GM12891 (cell line): ENCODE measurements at regions not wholly inside any gene's neighbourhood (a gene's known extent, or its start where the extent isn't known, plus 50 kb on each side); places are given as distances from the start of the nearest gene placed in this dataset.
"Not testable (repeated sequence)": the region's sequence is repeated elsewhere in the genome, so short reads cannot be mapped to it uniquely, and the experiment has no call there.

Source experiments
- DNase-seq: peaks from one replicate; pipeline ENCODE4 v3.0.0; 2011; ENCODE audit warnings: low spot score; ENCODE audit not compliant: insufficient read length
- FAIRE-seq: peaks from 2 replicates; lab custom pipeline; 2011; peaks lifted over from hg19 to GRCh38; lab: Jason Lieb, UNC
- PAX5 ChIP-seq: IDR thresholded peaks from 2 replicates; pipeline ENCODE4 v1.6.1; 2011; ENCODE audit warnings: low read length, moderate library complexity, mild to moderate bottlenecking; ENCODE audit not compliant: insufficient read depth, severe bottlenecking
- POLR2A ChIP-seq: IDR thresholded peaks from 2 replicates; pipeline ENCODE4 v1.6.1; 2011; ENCODE audit warnings: low read depth, low read length, control low read depth
- POLR2AphosphoS5 ChIP-seq: IDR thresholded peaks from 2 replicates; pipeline ENCODE4 v1.6.1; 2011; ENCODE audit warnings: low read depth, low read length, control low read depth
- POU2F2 ChIP-seq: IDR thresholded peaks from 2 replicates; pipeline ENCODE4 v1.6.1; 2011; ENCODE audit warnings: low read depth, mild to moderate bottlenecking, control low read depth, low read length, moderate library complexity
- SPI1 ChIP-seq: IDR thresholded peaks from 2 replicates; pipeline ENCODE4 v1.6.1; 2011; ENCODE audit warnings: low read depth, low read length, control low read depth
- TAF1 ChIP-seq: IDR thresholded peaks from 2 replicates; pipeline ENCODE4 v1.6.1; 2011; ENCODE audit warnings: low read depth, low read length, control low read depth

- DNase-seq, result no peak
- no peak for FAIRE-seq
- TF ChIP-seq POU2F2, result no peak
- TF ChIP-seq POLR2AphosphoS5, result no peak
Observed at GRCh38 chr20:55439070-55439469, 566.2 kb downstream of the CBLN4 start.

DNA sequence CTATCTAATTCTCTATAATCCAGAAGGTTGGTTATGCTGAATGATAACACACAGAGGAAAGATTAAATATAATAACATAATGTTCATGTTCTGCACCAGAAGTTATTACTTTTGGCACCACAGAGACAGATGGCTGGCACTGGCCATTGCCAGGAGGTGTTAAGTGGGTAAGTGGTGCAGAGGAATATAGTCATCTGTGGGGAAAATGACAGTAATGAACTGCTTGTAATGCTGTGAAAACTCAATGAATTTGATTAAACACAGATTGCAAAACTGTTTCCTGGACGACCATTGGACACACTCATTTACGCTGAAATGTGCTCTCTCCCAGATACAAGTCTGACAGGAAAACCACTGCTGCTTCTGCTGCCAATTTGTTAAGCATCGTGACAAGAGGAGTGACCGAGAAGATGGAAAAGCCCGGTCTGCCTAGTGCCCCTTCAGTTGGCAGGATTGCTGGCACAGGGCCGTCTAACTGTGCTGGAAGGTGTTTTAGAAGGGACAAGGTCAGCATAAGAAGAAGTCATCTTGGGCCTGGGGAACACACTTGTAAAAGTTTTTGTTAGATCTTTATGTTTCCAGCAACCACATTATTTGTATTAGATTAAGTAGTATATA lies 567.4 kb downstream of the CBLN4 start:
- FAIRE-seq, result no peak
- DNase-seq, result no peak
- TF ChIP-seq POU2F2 (no peak), POLR2A (no peak), SPI1 (no peak), TAF1 (no peak), POLR2AphosphoS5 (no peak), PAX5 (no peak)

- DNase-seq (no peak), FAIRE-seq (no peak)
- TF ChIP-seq PAX5, result no peak
- TF ChIP-seq POU2F2, result no peak
- TF ChIP-seq POLR2A, result no peak
- no peak for TF ChIP-seq SPI1
- no peak for TF ChIP-seq POLR2AphosphoS5
- no peak for TF ChIP-seq TAF1
Observed at GRCh38 chr20:55424968-55425367, 580.4 kb downstream of the CBLN4 start.

DNA sequence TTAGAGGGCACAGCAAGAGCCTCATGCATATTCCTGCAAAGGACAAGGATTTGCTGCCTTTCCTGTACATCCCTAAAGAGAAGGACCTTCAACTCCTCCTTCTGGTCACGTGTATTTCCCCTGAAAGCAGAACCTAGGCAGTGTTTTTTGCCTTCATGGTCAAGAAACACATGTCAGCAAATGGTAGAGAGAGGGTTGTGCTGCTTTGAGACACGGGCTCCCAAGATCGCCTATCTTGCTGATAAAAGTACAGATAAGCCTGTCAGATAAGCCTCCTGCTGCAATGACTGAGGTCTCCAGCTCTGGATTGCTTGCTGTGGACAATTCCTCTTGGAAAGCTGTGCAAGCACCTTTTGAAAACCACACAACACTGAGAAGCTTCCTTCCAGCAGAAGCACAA lies 580.8 kb downstream of the CBLN4 start:
- DNase-seq, result no peak
- no peak for TF ChIP-seq PAX5
- TF ChIP-seq SPI1, result no peak
- TF ChIP-seq TAF1, result no peak
- no peak for TF ChIP-seq POLR2A
- no peak for TF ChIP-seq POU2F2
- TF ChIP-seq POLR2AphosphoS5, result no peak
- no peak for FAIRE-seq

GRCh38 chr20:55417836-55418235 lies 587.5 kb downstream of the CBLN4 start:
- FAIRE-seq (no peak), DNase-seq (no peak)
- TF ChIP-seq POU2F2, result no peak

GRCh38 chr20:55415567-55416142 lies 589.7 kb downstream of the CBLN4 start:
- TF ChIP-seq SPI1 (no peak), PAX5 (no peak), POU2F2 (no peak), POLR2A (no peak), POLR2AphosphoS5 (no peak), TAF1 (no peak)
- no peak for FAIRE-seq
- DNase-seq, result no peak

- DNase-seq, FAIRE-seq: not testable (repeated sequence)
Observed at GRCh38 chr20:55412508-55412907, 592.8 kb downstream of the CBLN4 start.

- DNase-seq (no peak), FAIRE-seq (no peak)
- no peak for TF ChIP-seq POU2F2
- TF ChIP-seq TAF1, result no peak
- no peak for TF ChIP-seq POLR2A
- TF ChIP-seq SPI1, result no peak
- TF ChIP-seq POLR2AphosphoS5, result no peak
- no peak for TF ChIP-seq PAX5
Observed at GRCh38 chr20:55406891-55407290, 598.4 kb downstream of the CBLN4 start.

DNA sequence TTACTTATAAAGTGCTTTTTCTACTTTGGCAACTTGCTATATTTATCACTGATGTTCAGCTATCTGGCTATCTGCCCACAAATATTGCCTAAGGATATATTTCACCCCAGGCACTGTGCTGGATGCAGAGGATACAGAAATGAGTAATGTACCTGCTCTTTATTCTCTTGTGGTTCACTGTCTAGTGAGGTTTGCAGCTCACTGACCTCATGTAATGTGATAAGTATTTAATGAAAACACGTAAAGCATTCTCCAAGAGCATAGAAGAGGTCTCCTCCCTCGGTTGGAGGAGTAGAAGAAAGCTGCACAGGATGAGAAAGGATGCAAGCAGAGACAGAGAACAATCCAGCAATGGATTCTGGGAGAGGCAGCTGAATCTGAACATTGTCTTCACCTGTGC lies 610.7 kb downstream of the CBLN4 start:
- TF ChIP-seq POLR2AphosphoS5 (no peak), POLR2A (no peak), SPI1 (no peak), PAX5 (no peak), POU2F2 (no peak)
- FAIRE-seq, result no peak
- DNase-seq, result no peak

DNA sequence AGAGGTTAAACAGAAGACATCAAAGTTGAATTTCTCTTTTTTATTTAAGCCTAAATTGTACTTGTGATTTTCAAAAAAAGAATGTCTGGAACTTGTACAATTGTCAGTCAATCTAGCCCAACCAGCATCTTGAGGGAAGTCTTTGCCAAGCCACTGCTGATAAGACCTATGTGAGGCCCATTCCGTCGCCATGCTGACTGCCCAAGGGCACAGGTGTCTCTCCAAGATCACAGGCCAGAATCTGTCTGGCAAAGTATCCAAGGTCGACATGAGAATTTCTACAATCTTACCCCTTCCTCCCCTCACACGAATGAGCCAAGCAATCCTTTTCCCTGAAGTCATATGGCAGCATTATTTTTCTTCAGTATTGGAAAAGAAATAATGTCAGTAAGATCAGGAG lies 614.5 kb downstream of the CBLN4 start:
- DNase-seq (no peak), FAIRE-seq (no peak)
- TF ChIP-seq TAF1 (no peak), SPI1 (no peak), POU2F2 (no peak), POLR2AphosphoS5 (no peak), PAX5 (no peak), POLR2A (no peak)

DNA sequence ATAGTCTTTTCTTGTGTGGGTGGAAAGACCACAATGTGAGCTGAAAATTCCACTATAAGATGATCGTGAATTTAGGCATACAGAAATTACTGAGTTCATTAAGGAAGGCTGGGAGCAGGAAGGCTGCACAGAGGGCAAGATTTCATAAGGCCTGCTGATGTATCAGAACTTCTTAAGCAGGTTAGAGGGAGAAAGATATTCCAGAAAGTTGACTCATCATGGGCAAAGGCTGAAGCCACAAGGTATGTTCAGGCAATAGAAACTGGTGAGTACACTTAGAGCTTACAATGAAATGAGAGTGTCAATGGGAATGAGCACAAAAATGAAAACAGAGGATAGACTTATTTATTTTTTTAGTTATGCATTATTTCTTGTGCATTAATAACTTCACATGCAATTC lies 618.6 kb downstream of the CBLN4 start:
- no peak for DNase-seq
- FAIRE-seq, result no peak
- TF ChIP-seq POLR2AphosphoS5, result no peak
- TF ChIP-seq PAX5, result no peak
- TF ChIP-seq POLR2A, result no peak
- TF ChIP-seq TAF1, result no peak
- no peak for TF ChIP-seq POU2F2
- TF ChIP-seq SPI1, result no peak
